GM21447 (cell line): ENCODE measurements at regions not wholly inside any gene's neighbourhood (a gene's known extent, or its start where the extent isn't known, plus 50 kb on each side); places are given as distances from the start of the nearest gene placed in this dataset.

ENCODE experiments used
- ATAC-seq: cut with Tn5 transposase; IDR thresholded peaks from one replicate; pipeline ENCODE4 v1.9.1; 2021; ENCODE audit not compliant: unreplicated experiment

- no peak for ATAC-seq
Measured at GRCh38 chr4:182090186-182090585, 153.0 kb upstream of the TENM3 start.

GRCh38 chr4:182091128-182091527, 152.1 kb upstream of the TENM3 start:
- ATAC-seq: no peak

- ATAC-seq: no peak
Measured at GRCh38 chr4:182093431-182093831, 149.8 kb upstream of the TENM3 start.

GRCh38 chr4:182093935-182094334, 149.3 kb upstream of the TENM3 start:
- no peak for ATAC-seq

GRCh38 chr4:182101618-182102017, 141.6 kb upstream of the TENM3 start:
- no peak for ATAC-seq

DNA sequence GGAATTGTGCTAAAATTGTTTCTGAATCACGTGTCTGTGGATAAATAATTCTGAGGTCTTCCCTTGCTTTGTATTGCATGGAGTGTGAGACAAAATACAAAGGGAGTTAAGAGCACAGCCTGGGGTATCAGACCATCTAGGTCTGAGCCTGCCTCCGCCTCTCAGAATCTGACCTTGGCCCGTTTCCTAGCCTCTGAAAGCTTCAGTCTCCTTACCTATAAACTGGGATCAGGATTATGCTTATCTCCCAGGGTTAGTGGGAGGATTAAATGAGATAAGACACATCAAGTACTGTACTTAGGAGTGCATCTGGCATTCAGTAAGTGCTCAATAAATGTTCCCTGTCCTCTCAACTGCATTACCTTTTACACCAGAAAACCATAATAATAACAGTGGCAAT, 140.6 kb upstream of the TENM3 start:
- no peak for ATAC-seq

- no peak for ATAC-seq
Measured at GRCh38 chr4:182103614-182104319, 139.4 kb upstream of the TENM3 start.

DNA sequence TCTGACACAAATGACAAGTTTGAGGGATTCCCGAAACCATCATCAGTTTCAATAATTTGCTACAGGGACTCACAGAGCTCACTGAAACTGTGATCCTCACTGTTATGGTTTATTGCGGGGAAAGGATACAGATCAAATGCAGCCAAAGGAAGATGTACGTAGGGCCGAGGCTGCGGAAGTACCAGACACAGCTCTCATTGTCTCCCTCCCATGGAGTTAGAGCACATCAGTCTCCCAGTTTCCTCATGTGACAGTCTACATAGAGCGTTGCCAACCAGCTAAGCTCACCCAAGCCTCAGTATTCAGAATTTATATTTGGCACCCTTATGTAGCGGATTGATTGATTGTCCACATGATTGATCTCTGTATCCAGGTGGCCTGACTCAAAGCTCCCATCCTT, 137.8 kb upstream of the TENM3 start:
- no peak for ATAC-seq

DNA sequence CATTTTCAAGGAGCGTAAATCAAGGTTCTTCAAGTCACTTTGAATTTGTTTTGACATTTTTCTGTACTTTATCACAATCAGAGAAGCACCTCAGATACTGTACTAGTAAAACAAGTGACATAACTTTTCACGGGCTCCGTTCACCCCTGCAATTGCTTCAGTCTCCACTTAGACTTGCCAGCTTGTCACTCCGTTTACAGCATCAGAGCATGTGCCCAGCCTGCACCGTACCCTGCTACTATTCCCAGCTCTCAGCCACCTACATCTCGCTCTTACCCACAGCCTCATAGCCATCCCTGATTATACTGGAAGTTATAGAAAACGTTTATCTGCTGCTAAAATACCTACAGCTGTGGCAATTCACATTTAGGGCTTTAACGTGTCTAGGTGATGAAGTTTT, 135.3 kb upstream of the TENM3 start:
- no peak for ATAC-seq

- ATAC-seq: no peak
Measured at GRCh38 chr4:182111586-182111985, 131.6 kb upstream of the TENM3 start.

- ATAC-seq: no peak
Measured at GRCh38 chr4:182113779-182114178, 129.4 kb upstream of the TENM3 start.

- no peak for ATAC-seq
Measured at GRCh38 chr4:182124359-182124758, 118.8 kb upstream of the TENM3 start.

- no peak for ATAC-seq
Measured at GRCh38 chr4:182126096-182126495, 117.1 kb upstream of the TENM3 start.

GRCh38 chr4:182126603-182127002, 116.6 kb upstream of the TENM3 start:
- no peak for ATAC-seq

DNA sequence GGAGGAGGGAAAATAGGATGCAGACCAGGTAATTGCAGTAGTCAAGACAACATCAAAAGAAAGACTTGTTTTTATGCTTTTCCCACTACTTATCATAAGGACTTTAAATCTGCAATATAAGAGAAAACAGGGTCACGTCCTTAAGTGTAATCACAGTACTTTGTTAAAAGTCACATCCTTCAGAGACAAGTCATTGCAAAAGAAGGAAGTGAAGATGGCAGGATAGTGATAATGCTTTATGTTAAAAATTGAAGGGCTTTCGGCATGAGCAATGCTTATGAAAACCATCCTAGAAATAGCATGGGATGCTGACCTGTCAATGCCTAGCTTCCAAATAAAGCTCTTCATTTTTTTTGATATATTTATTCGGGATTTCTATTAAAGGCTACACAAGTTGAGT, 110.2 kb upstream of the TENM3 start:
- ATAC-seq: no peak

DNA sequence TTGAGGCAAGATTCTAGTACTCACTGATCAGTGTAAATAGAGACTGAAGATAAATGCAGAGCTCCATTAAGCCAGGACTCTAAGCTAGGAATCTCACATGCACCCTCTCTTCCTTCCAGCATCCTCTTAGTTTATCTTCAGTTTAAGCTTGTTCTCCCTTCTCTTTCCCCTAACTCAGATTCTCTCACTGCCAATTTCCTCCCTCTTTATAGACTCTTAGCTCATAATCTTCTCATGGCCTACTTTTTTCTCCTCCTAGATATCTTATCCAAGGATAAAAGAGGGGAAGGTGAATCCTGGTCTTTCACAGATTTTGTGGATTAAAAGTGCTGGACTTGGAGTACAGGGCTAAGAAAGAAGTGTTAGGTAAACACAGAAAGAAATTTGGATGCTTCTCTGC, 108.9 kb upstream of the TENM3 start:
- ATAC-seq: no peak

- ATAC-seq: no peak
Measured at GRCh38 chr4:182136201-182136600, 107.0 kb upstream of the TENM3 start.

- no peak for ATAC-seq
Measured at GRCh38 chr4:182137343-182137742, 105.9 kb upstream of the TENM3 start.

DNA sequence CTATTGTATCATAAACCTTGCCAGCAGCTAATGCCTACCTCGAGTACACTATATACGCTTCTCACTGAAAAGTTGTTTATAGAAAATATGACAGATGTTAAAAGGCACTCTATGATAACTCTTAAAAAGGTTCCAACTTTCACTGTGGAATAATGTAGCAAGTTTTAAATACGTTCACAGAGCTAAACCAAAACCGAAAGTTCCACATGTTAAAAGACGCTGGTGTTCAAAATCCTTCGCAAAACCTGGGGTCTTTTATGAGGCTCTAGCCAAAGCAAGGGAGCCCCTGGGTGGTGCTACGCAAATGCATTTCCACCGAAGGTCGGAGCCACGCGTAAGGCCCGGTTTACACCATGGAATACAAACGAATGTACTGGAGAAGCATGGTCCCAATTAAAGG, 103.7 kb upstream of the TENM3 start:
- ATAC-seq: no peak

GRCh38 chr4:182140547-182140946, 102.7 kb upstream of the TENM3 start:
- ATAC-seq: no peak

GRCh38 chr4:182141061-182141460, 102.1 kb upstream of the TENM3 start:
- ATAC-seq: no peak

DNA sequence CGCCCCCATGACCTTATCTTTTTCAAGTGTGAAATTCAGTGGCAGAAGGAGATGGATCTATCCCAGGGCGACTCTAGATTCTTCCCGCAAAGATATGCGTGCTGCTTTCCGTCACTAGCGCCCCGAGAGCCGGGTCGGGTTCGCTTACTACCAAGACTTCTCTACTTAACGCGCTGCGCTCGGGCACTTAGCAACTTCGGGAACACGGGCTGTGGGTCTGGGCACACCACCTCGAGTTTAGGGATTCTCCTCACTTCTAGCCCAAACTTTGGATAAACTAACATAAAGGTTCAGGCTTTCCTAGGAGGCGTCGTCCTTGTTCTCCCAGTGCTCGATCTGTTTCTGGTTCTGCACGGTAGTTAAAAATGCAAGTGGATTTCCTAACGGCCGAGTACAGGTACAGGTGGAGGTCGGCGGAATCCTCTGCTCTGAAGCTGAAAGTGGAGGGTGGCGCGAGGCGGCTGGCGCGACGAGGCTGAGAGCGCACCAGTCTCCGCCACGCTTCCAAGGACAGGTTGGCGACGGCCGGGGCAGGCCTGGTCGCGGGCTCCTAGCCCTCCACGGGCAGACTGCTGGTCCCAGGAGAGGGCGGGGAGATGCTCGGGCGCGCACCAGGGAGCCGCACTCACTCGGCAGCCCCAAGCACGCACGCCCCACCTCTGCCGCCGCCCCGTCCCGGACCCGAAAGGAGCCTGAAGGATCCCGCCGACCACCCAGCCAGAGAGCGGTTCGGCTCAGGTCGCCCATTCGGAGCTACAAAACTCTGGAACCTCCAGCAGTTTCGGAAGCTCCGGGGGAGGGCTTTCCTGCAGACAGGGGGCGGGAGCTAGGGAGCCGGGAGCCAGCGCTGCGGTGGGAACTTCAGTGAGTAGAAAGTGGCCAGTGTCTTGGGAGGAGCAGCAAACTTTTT, 100.8 kb upstream of the TENM3 start:
- ATAC-seq: no peak
